Left lung (tissue), 4 donors: ENCODE measurements at regions not wholly inside any gene's neighbourhood (a gene's known extent, or its start where the extent isn't known, plus 50 kb on each side); places are given as distances from the start of the nearest gene placed in this dataset.

Experiments
- ATAC-seq: fragments of 200-7000 bp; cut with Tn5 transposase; one replicate; pipeline ENCODE4 v1.9.1; 2020; ENCODE audit warnings: moderate library complexity
- DNase-seq, 4 donors: peaks; one replicate each; pipeline ENCODE4 v3.0.0-alpha.2; 2013 to 2020
- H3K27ac ChIP-seq, 2 donors: fragments of 200-600 bp; sonication (generic) in 1 of 2; one replicate each; pipeline versions ENCODE4 v1.5.0 to v1.8.0; 2020 to 2021
- H3K27me3 ChIP-seq, 2 donors: fragments of 200-600 bp; sonication (generic) in 1 of 2; one replicate each; pipeline versions ENCODE4 v1.5.0 to v1.8.0; 2020 to 2021
- H3K36me3 ChIP-seq, 2 donors: fragments of 200-600 bp; sonication (generic) in 1 of 2; one replicate each; pipeline versions ENCODE4 v1.5.0 to v1.8.0; 2020 to 2021
- H3K4me1 ChIP-seq, 2 donors: fragments of 200-600 bp; one replicate each; pipeline ENCODE4 v1.8.0; 2021
- H3K4me3 ChIP-seq, 2 donors: fragments of 200-600 bp; sonication (generic) in 1 of 2; one replicate each; pipeline versions ENCODE4 v1.5.0 to v1.8.0; 2020 to 2021; ENCODE audit warnings: mild to moderate bottlenecking in 1 of 2
- H3K9me3 ChIP-seq, 2 donors: fragments of 200-600 bp; sonication (generic) in 1 of 2; one replicate each; pipeline versions ENCODE4 v1.5.0 to v1.8.0; 2020 to 2021
- intact Hi-C, 2 donors: fragments of 100-400 bp; cut with DNase I; formaldehyde crosslinking; loops; one replicate each; pipeline versions ENCODE4 v1.11.2 to v1.14.2; 2022
- TF ChIP-seq, protein P1 (sequence below), 2 donors: fragments of 200-600 bp; sonication (generic) in 1 of 2; IDR thresholded peaks; one replicate each; pipeline versions ENCODE4 v1.5.0 to v1.8.0; 2021; ENCODE audit warnings: antibody characterized with exemption in 2 of 2
- donor health status: DM: no; HTN: yes; CAD: no.
- donor health status: DM: no; HTN: no; CAD: no.

DNA sequence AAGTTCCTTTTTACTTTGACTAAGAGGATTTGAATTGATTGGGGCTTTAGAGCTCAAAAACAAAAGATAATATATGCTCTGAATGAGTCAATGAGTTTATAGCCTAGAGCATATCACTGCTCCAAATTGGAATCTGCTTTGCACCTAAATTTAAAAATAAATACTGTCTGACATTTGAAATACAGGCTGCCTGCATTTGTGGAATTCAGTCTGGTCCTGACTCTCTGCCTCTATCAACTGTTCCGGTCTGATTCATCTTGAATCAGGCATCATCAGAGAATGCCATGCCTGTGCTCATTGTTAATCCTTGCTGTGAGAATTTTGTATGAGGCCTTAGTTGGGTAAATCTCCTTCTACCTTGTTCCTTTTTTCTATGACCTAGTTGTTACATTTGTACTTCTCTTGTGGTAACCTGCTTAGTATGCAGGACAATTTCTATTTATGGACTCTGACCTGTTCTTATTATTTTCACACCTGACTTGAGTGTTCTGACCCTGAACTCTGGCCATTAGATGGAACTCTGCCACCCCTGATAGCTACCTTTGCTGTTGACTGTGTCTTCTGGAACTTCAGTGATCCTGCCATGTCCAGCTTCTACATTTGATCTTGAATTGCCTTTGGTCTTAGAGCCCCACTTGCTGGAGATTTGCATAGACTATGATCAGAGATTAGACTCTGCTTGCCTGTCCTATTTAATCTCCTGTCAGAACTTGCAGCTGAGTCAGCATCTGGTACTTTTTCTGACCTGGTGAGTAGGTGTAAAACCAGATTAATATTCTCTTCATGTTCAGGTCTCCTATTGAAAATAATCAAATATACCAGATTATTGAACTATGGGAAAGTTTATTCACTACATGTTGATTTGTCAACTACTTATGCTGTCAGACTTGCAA is 442.7 kb upstream of the HS3ST5 start:
- ATAC-seq (no peak), DNase-seq (no peak)
- no peaks in the 10 kb centered on the region for H3K4me1 ChIP-seq
- no peak overlapping the region for H3K4me3 ChIP-seq
- no peaks in the 10 kb centered on the region for H3K27me3 ChIP-seq
- TF ChIP-seq, protein P1, sequence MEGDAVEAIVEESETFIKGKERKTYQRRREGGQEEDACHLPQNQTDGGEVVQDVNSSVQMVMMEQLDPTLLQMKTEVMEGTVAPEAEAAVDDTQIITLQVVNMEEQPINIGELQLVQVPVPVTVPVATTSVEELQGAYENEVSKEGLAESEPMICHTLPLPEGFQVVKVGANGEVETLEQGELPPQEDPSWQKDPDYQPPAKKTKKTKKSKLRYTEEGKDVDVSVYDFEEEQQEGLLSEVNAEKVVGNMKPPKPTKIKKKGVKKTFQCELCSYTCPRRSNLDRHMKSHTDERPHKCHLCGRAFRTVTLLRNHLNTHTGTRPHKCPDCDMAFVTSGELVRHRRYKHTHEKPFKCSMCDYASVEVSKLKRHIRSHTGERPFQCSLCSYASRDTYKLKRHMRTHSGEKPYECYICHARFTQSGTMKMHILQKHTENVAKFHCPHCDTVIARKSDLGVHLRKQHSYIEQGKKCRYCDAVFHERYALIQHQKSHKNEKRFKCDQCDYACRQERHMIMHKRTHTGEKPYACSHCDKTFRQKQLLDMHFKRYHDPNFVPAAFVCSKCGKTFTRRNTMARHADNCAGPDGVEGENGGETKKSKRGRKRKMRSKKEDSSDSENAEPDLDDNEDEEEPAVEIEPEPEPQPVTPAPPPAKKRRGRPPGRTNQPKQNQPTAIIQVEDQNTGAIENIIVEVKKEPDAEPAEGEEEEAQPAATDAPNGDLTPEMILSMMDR (IDR thresholded peaks at IDR 0.05) = no peak
- H3K36me3 ChIP-seq = no peaks in the 10 kb centered on the region
- peaks cover 0 to 13% of the 10 kb centered on the region in 2 donors for H3K9me3 ChIP-seq
- no peak overlapping the region for H3K27ac ChIP-seq
- intact Hi-C loops = no loop called here

DNA sequence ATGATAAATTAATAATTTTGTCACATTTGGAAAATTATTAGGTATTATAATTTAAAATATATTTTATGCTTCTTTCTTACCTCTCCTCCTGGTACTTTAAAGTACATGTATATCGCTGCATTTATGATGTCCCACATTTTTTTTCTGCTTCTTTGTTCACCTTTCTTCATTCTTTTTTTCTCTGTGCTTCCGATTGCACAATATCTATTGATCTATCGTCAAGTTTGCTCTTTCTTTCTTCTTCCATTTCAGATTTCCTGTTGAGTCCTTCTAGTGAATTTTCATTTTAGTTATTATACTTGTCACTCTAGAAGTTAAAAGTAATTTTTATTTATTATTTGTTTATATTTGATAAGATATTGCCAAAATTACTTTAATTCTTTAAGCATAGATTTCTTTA is 441.0 kb upstream of the HS3ST5 start:
- H3K9me3 ChIP-seq = peaks cover 0 to 13% of the 10 kb centered on the region in 2 donors
- TF ChIP-seq, protein P1 (IDR thresholded peaks at IDR 0.05) = no peak
- no peak overlapping the region for H3K27ac ChIP-seq
- intact Hi-C loops = no loop called here
- no peak overlapping the region for H3K4me3 ChIP-seq
- ATAC-seq (no peak), DNase-seq (no peak)
- H3K27me3 ChIP-seq = no peaks in the 10 kb centered on the region
- H3K36me3 ChIP-seq = no peaks in the 10 kb centered on the region
- no peaks in the 10 kb centered on the region for H3K4me1 ChIP-seq

DNA sequence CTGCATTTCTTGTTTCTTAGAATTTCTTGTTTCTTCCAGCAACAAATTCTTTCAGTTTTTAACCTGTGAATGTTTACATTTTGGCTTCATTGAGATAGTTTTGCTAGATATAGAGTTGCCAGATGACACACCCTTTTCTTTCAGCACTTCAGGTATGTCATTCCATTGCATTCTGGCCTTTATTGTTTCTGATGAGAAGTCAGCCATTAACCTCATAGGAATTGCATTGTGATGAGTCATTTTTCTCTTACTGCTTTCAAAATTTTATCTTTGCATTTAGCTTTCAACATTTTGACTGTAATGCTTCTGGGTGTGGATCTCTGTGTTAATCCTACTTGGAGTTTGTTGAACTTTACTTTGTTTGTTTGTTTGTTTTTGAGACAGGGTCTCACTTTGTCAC is 440.3 kb upstream of the HS3ST5 start:
- ATAC-seq (no peak), DNase-seq (no peak)
- Histone ChIP-seq H3K27me3 (no peaks in the 10 kb centered on the region), H3K9me3 (peaks cover 0 to 13% of the 10 kb centered on the region in 2 donors), H3K4me3 (no peak overlapping the region), H3K4me1 (no peaks in the 10 kb centered on the region), H3K27ac (no peak overlapping the region), H3K36me3 (no peaks in the 10 kb centered on the region)
- intact Hi-C loops = no loop called here
- TF ChIP-seq, protein P1 (IDR thresholded peaks at IDR 0.05) = no peak

DNA sequence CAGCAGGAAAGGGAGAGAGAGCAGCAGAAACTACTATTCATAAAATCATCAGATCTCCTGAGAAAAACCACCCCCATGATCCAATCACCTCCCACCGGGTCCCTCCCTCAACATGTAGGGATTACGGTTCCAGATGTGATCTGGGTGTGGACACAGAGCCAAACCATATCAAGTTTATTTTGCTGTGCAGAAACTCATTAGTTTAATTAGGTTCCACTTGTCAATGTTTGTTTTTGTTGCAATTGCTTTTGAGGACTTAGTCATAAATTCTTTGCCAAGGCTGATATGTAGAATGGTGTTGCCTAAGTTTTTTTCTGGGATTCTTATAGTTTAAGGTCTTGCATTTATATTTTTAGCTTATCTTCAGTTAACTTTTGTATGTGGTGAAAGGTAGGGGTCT is 422.0 kb upstream of the HS3ST5 start:
- ATAC-seq (no peak), DNase-seq (no peak)
- H3K27ac ChIP-seq = no peak overlapping the region
- no peaks in the 10 kb centered on the region for H3K4me1 ChIP-seq
- H3K9me3 ChIP-seq = no peaks in the 10 kb centered on the region
- no peaks in the 10 kb centered on the region for H3K27me3 ChIP-seq
- H3K36me3 ChIP-seq = no peaks in the 10 kb centered on the region
- TF ChIP-seq, protein P1 (IDR thresholded peaks at IDR 0.05) = no peak
- no peak overlapping the region for H3K4me3 ChIP-seq
- intact Hi-C loops = no loop called here

DNA sequence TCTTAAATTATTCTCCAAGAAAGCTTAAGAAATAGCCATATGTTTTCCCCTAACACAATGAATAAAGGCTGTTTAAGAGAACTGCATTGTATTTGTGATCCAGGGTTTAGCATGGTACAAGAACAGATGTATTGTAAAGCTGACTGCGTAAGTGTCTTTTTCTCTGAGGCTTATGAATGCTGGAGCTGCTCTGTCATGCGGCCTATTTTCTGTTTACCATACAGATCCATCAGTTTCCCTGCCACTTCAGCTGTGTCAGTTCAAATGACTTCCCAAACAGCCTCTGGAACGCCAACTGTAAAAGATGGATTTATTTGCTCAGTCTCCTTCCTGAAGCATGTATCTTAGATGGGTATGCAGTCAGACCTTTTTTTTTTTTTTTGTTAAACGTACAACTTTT is 419.3 kb upstream of the HS3ST5 start:
- Histone ChIP-seq H3K27me3 (no peaks in the 10 kb centered on the region), H3K4me1 (no peaks in the 10 kb centered on the region), H3K27ac (no peak overlapping the region), H3K4me3 (no peak overlapping the region), H3K9me3 (no peaks in the 10 kb centered on the region), H3K36me3 (no peaks in the 10 kb centered on the region)
- intact Hi-C loops = no loop called here
- no peak for ATAC-seq
- TF ChIP-seq, protein P1 (IDR thresholded peaks at IDR 0.05) = no peak
- DNase-seq = no peak
